Keratinocyte (primary cell): ENCODE measurements at regions not wholly inside any gene's neighbourhood (a gene's known extent, or its start where the extent isn't known, plus 50 kb on each side); places are given as distances from the start of the nearest gene placed in this dataset.

ENCODE experiments used
- DNase-seq: peaks from one replicate; pipeline ENCODE4 v3.0.0-alpha.2; 2011; ENCODE audit warnings: low read depth, missing footprints, low spot score
- FAIRE-seq: peaks from 2 replicates; lab custom pipeline; 2011; peaks lifted over from hg19 to GRCh38; lab: Jason Lieb, UNC
- H2AFZ ChIP-seq: 2 replicates; pipeline ENCODE4 v1.6.0; 2012; ENCODE audit warnings: low read length, control low read depth, inconsistent platforms; ENCODE audit not compliant: control insufficient read depth
- H3K27ac ChIP-seq: 2 replicates; pipeline ENCODE4 v1.5.1; 2011; ENCODE audit warnings: low read length; ENCODE audit not compliant: control insufficient read depth, insufficient read depth
- H3K27me3 ChIP-seq: 3 replicates; pipeline ENCODE4 v1.6.0; 2011; ENCODE audit warnings: low read length; ENCODE audit not compliant: control insufficient read depth, insufficient read depth; ENCODE audit errors: extremely low read depth
- H3K36me3 ChIP-seq, 2 experiments: 2 replicates in 1 of 2; 3 replicates in 1 of 2; pipeline ENCODE4 v1.5.1; 2011; ENCODE audit warnings: low read length in 2 of 2, mild to moderate bottlenecking in 1 of 2; ENCODE audit not compliant: control insufficient read depth in 2 of 2, insufficient read depth in 2 of 2; ENCODE audit errors: extremely low read depth in 1 of 2
- H3K4me1 ChIP-seq: 3 replicates; pipeline ENCODE4 v1.5.1; 2011; ENCODE audit warnings: low read length; ENCODE audit not compliant: control insufficient read depth, insufficient read depth; ENCODE audit errors: extremely low read depth
- H3K4me2 ChIP-seq: 3 replicates; pipeline ENCODE4 v1.6.0; 2011; ENCODE audit warnings: low read depth, low read length; ENCODE audit not compliant: control insufficient read depth, insufficient read depth; ENCODE audit errors: extremely low read depth
- H3K4me3 ChIP-seq, 3 experiments: fragments of 200-600 bp in 1 of 3; sonication (generic) in 1 of 3; 2 replicates in 2 of 3; 3 replicates in 1 of 3; pipeline ENCODE4 v1.5.1; 2011 to 2016; ENCODE audit warnings: low read length in 3 of 3, mild to moderate bottlenecking in 3 of 3, control low read depth in 2 of 3, inconsistent platforms in 1 of 3, low read depth in 1 of 3, mixed read lengths in 1 of 3, mixed run types in 1 of 3, moderate library complexity in 1 of 3; ENCODE audit not compliant: control insufficient read depth in 2 of 3, insufficient read depth in 2 of 3; ENCODE audit errors: extremely low read depth in 1 of 3
- H3K79me2 ChIP-seq: 2 replicates; pipeline ENCODE4 v1.6.0; 2012; ENCODE audit warnings: low read length; ENCODE audit not compliant: control insufficient read depth, insufficient read depth
- H3K9ac ChIP-seq: 3 replicates; pipeline ENCODE4 v1.6.0; 2011; ENCODE audit warnings: low read length; ENCODE audit not compliant: control insufficient read depth, insufficient read depth; ENCODE audit errors: extremely low read depth
- H3K9me1 ChIP-seq: 3 replicates; pipeline ENCODE4 v1.6.0; 2011; ENCODE audit warnings: low read length; ENCODE audit not compliant: control insufficient read depth, insufficient read depth; ENCODE audit errors: extremely low read depth
- H3K9me3 ChIP-seq: 2 replicates; pipeline ENCODE4 v1.5.1; 2012; ENCODE audit warnings: low read depth, low read length; ENCODE audit not compliant: control insufficient read depth
- H4K20me1 ChIP-seq: 3 replicates; pipeline ENCODE4 v1.6.0; 2011; ENCODE audit warnings: low read length; ENCODE audit not compliant: control insufficient read depth, insufficient read depth; ENCODE audit errors: extremely low read depth
- CTCF ChIP-seq, 3 experiments: IDR thresholded peaks in 1 of 3; conservative IDR thresholded peaks in 1 of 3; optimal IDR thresholded peaks in 1 of 3; 2 replicates in 2 of 3; 3 replicates in 1 of 3; pipeline versions ENCODE3 to v1.5.1; 2011; ENCODE audit warnings: low read length in 3 of 3, mild to moderate bottlenecking in 3 of 3, moderate library complexity in 2 of 3, control low read depth in 1 of 3, inconsistent platforms in 1 of 3; ENCODE audit not compliant: insufficient read depth in 2 of 3; ENCODE audit errors: extremely low read depth in 1 of 3
- EZH2 ChIP-seq: IDR thresholded peaks from one replicate; pipeline ENCODE4 v1.6.1; 2012; ENCODE audit warnings: inconsistent platforms, mild to moderate bottlenecking, low read length, moderate library complexity
- dilution Hi-C: fragments of 300-500 bp; cut with MboI; formaldehyde crosslinking; loops from one replicate; pipeline ENCODE4 v1.7.0; 2020; ENCODE audit warnings: low sequenced_read_pairs; ENCODE audit not compliant: extremely low pct_ligation_motif_present

GRCh38 chr5:62935660-62936059 is 357.0 kb downstream of the LRRC70 start:
- H3K79me2 ChIP-seq = no peaks in the 10 kb centered on the region
- no peaks in the 10 kb centered on the region for H3K9me1 ChIP-seq
- no peaks in the 10 kb centered on the region for H3K27me3 ChIP-seq
- no peaks in the 10 kb centered on the region for H4K20me1 ChIP-seq
- H3K9me3 ChIP-seq = no peaks in the 10 kb centered on the region
- H3K27ac ChIP-seq = no peak overlapping the region
- no peak for DNase-seq
- no peak overlapping the region for H3K9ac ChIP-seq
- no peak for FAIRE-seq
- no peak overlapping the region for H3K4me3 ChIP-seq
- TF ChIP-seq EZH2 (no peak), CTCF (optimal IDR thresholded peaks at IDR 0.05 in 1 of 3, IDR thresholded peaks at IDR 0.05 in 1 of 3, conservative IDR thresholded peaks at IDR 0.05 in 1 of 3; ENCODE audit: extremely low read depth in 1 of 3, insufficient read depth in 2 of 3, low read length in 3 of 3) (no peak)
- H3K36me3 ChIP-seq = no peaks in the 10 kb centered on the region
- H2AFZ ChIP-seq = no peak overlapping the region
- dilution Hi-C loops = no loop called here
- no peaks in the 10 kb centered on the region for H3K4me1 ChIP-seq
- no peak overlapping the region for H3K4me2 ChIP-seq

- DNase-seq (no peak), FAIRE-seq (no peak)
Measured at GRCh38 chr5:62934319-62934718, 355.7 kb downstream of the LRRC70 start.

More at GRCh38 chr5:62934319-62934718, 355.7 kb downstream of the LRRC70 start:
- no peaks in the 10 kb centered on the region for H4K20me1 ChIP-seq
- dilution Hi-C loops = no loop called here
- H3K4me1 ChIP-seq = no peaks in the 10 kb centered on the region
- no peak overlapping the region for H3K9ac ChIP-seq
- H3K4me2 ChIP-seq = no peak overlapping the region
- H3K4me3 ChIP-seq = no peak overlapping the region
- H3K9me3 ChIP-seq = no peaks in the 10 kb centered on the region
- no peak overlapping the region for H3K27ac ChIP-seq
- no peak overlapping the region for H2AFZ ChIP-seq
- no peak for TF ChIP-seq CTCF (optimal IDR thresholded peaks at IDR 0.05 in 1 of 3, IDR thresholded peaks at IDR 0.05 in 1 of 3, conservative IDR thresholded peaks at IDR 0.05 in 1 of 3; ENCODE audit: extremely low read depth in 1 of 3, insufficient read depth in 2 of 3, low read length in 3 of 3)
- no peak for TF ChIP-seq EZH2
- H3K27me3 ChIP-seq = no peaks in the 10 kb centered on the region
- H3K79me2 ChIP-seq = no peaks in the 10 kb centered on the region
- no peaks in the 10 kb centered on the region for H3K36me3 ChIP-seq
- no peaks in the 10 kb centered on the region for H3K9me1 ChIP-seq
